SU-DHL-6 (cell line): ENCODE measurements at regions not wholly inside any gene's neighbourhood (a gene's known extent, or its start where the extent isn't known, plus 50 kb on each side); places are given as distances from the start of the nearest gene placed in this dataset.

Source experiments
- H2AFZ ChIP-seq: fragments of 200-600 bp; sonication (generic); 2 replicates; pipeline ENCODE4 v1.6.1; 2014; ENCODE audit warnings: low read depth, mild to moderate bottlenecking, moderate library complexity, mixed read lengths, antibody characterized with exemption, low read length; ENCODE audit not compliant: severe bottlenecking
- H3F3A ChIP-seq: fragments of 200-600 bp; shearing (Covaris generic); 2 replicates; pipeline ENCODE4 v1.6.0; 2016; ENCODE audit warnings: antibody characterized with exemption, mild to moderate bottlenecking; ENCODE audit not compliant: insufficient read depth
- H3K27ac ChIP-seq: fragments of 200-600 bp; sonication (generic); 2 replicates; pipeline ENCODE4 v1.5.1; 2016; ENCODE audit warnings: low read depth, mild to moderate bottlenecking, low read length, moderate library complexity, mixed read lengths
- H3K27me3 ChIP-seq: fragments of 200-600 bp; sonication (generic), shearing (Covaris generic); 2 replicates; pipeline ENCODE4 v1.6.0; 2014; ENCODE audit warnings: mild to moderate bottlenecking, low read length
- H3K36me3 ChIP-seq: fragments of 200-600 bp; sonication (generic); 2 replicates; pipeline ENCODE4 v1.6.1; 2014; ENCODE audit warnings: mild to moderate bottlenecking, low read length, mixed read lengths
- H3K4me2 ChIP-seq: fragments of 300-600, 200-600 bp; shearing (Covaris generic), sonication (generic); 2 replicates; pipeline ENCODE4 v1.6.0; 2014; ENCODE audit warnings: low read length, low read depth, mild to moderate bottlenecking; ENCODE audit not compliant: poor library complexity, severe bottlenecking
- H3K4me3 ChIP-seq: fragments of 200-600 bp; sonication (generic); 2 replicates; pipeline ENCODE4 v1.5.1; 2014; ENCODE audit warnings: antibody characterized with exemption, low read length, mild to moderate bottlenecking, mixed read lengths; ENCODE audit not compliant: insufficient read depth, poor library complexity, severe bottlenecking
- H3K79me2 ChIP-seq: fragments of 200-600 bp; sonication (generic); 2 replicates; pipeline ENCODE4 v1.6.1; 2014; ENCODE audit warnings: mild to moderate bottlenecking, low read length, moderate library complexity; ENCODE audit not compliant: insufficient read depth
- H3K9ac ChIP-seq: fragments of 200-600 bp; sonication (generic); 2 replicates; pipeline ENCODE4 v1.7.0; 2014; ENCODE audit warnings: mild to moderate bottlenecking, low read length
- H3K9me2 ChIP-seq: fragments of 200-600 bp; sonication (generic); replicated peaks from 2 replicates; pipeline ENCODE4 v1.6.1; 2014; ENCODE audit warnings: low read length; ENCODE audit not compliant: insufficient read depth
- H3K9me3 ChIP-seq: fragments of 200-600 bp; sonication (generic); 2 replicates; pipeline ENCODE4 v1.6.1; 2014; ENCODE audit warnings: low read length, mixed read lengths; ENCODE audit not compliant: insufficient read depth
- H4K20me1 ChIP-seq: fragments of 200-600 bp; sonication (generic); 2 replicates; pipeline ENCODE4 v1.6.1; 2014; ENCODE audit warnings: low read depth, mild to moderate bottlenecking, antibody characterized with exemption, low read length, moderate library complexity, mixed read lengths
- CTCF ChIP-seq: fragments of 200-600 bp; sonication (generic); IDR thresholded peaks from one replicate; pipeline ENCODE4 v1.5.1; 2017; ENCODE audit warnings: antibody characterized with exemption, mild to moderate bottlenecking, low read length, moderate library complexity; ENCODE audit not compliant: insufficient read depth, poor library complexity, severe bottlenecking
- EZH2phosphoT487 ChIP-seq: fragments of 200-600 bp; sonication (generic), shearing (Covaris generic); conservative IDR thresholded peaks from 2 replicates; pipeline ENCODE4 v1.6.1; 2018; ENCODE audit warnings: mild to moderate bottlenecking, antibody characterized with exemption, low read length, moderate library complexity, mixed read lengths

GRCh38 chr12:63264629-63265028 is 113.6 kb upstream of the AVPR1A start:
- Histone ChIP-seq H3F3A (no peaks in the 10 kb centered on the region), H3K9me3 (no peaks in the 10 kb centered on the region), H3K4me3 (no peak overlapping the region), H3K27me3 (no peaks in the 10 kb centered on the region), H3K27ac (no peak overlapping the region), H3K4me2 (no peak overlapping the region), H3K9ac (no peak overlapping the region), H3K9me2 (no peaks in the 10 kb centered on the region), H3K79me2 (no peaks in the 10 kb centered on the region), H3K36me3 (no peaks in the 10 kb centered on the region), H4K20me1 (no peaks in the 10 kb centered on the region), H2AFZ (no peak overlapping the region)
- no peak for TF ChIP-seq EZH2phosphoT487

- Histone ChIP-seq H3K4me2 (no peak overlapping the region), H3K9ac (no peak overlapping the region), H3K36me3 (no peaks in the 10 kb centered on the region), H4K20me1 (no peaks in the 10 kb centered on the region), H3K27ac (no peak overlapping the region), H3K9me2 (no peaks in the 10 kb centered on the region), H3K9me3 (no peaks in the 10 kb centered on the region), H3K27me3 (no peaks in the 10 kb centered on the region), H3K4me3 (no peak overlapping the region), H3K79me2 (no peaks in the 10 kb centered on the region), H2AFZ (no peak overlapping the region), H3F3A (no peaks in the 10 kb centered on the region)
- TF ChIP-seq EZH2phosphoT487 (no peak), CTCF (no peak)
These were observed 99.5 kb upstream of the AVPR1A start for GRCh38 chr12:63250486-63250885.

- H3K27ac ChIP-seq, result no peak overlapping the region
- no peak overlapping the region for H3K4me2 ChIP-seq
These were observed 87.9 kb upstream of the AVPR1A start for GRCh38 chr12:63238892-63239291.

GRCh38 chr12:63232896-63233295 is 81.9 kb upstream of the AVPR1A start:
- no peaks in the 10 kb centered on the region for H3K9me2 ChIP-seq
- no peaks in the 10 kb centered on the region for H3K36me3 ChIP-seq
- H3K79me2 ChIP-seq, result no peaks in the 10 kb centered on the region
- H2AFZ ChIP-seq, result no peak overlapping the region
- no peak overlapping the region for H3K4me2 ChIP-seq
- no peaks in the 10 kb centered on the region for H3F3A ChIP-seq
- no peak overlapping the region for H3K9ac ChIP-seq
- no peaks in the 10 kb centered on the region for H3K9me3 ChIP-seq
- no peaks in the 10 kb centered on the region for H4K20me1 ChIP-seq
- H3K27me3 ChIP-seq, result no peaks in the 10 kb centered on the region
- no peak overlapping the region for H3K27ac ChIP-seq
- H3K4me3 ChIP-seq, result no peak overlapping the region
- no peak for TF ChIP-seq CTCF

More at GRCh38 chr12:63238892-63239291, 87.9 kb upstream of the AVPR1A start:
- no peaks in the 10 kb centered on the region for H3K9me3 ChIP-seq
- H3K9me2 ChIP-seq, result no peaks in the 10 kb centered on the region
- H3F3A ChIP-seq, result no peaks in the 10 kb centered on the region
- no peak overlapping the region for H3K9ac ChIP-seq
- H4K20me1 ChIP-seq, result no peaks in the 10 kb centered on the region
- no peak overlapping the region for H2AFZ ChIP-seq
- no peak for TF ChIP-seq CTCF
- TF ChIP-seq EZH2phosphoT487, result no peak
- no peaks in the 10 kb centered on the region for H3K36me3 ChIP-seq
- no peaks in the 10 kb centered on the region for H3K27me3 ChIP-seq
- no peak overlapping the region for H3K4me3 ChIP-seq
- no peaks in the 10 kb centered on the region for H3K79me2 ChIP-seq
